ENCODE measurements at regions not wholly inside any gene's neighbourhood (a gene's known extent, or its start where the extent isn't known, plus 50 kb on each side); places are given as distances from the start of the nearest gene placed in this dataset.
A peak's percentile ranks its signal among the peaks of the same experiment; 100 is the strongest.

DNA sequence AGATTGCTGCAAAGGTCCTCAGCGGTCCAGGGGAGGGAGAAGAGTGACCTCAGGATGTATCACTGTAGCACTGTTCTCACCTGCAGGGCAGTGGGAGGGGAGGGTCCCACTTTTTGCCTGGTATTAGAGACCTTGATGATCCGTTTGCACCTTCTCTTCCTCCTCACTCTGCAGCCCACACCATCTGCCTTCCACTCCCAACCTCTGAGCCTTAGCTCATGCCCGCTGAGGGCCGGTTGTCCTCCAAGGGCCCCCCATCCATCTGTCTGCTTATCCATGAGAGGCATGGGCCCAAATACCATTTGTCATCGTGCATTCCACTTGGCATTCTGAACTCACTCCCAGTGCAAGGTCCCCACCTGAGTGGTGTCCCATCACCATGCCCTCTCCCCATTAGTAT, 64.6 kb upstream of the PCBD1 start:
- no peak for DNase-seq
- Histone ChIP-seq H3K4me1 (ENCODE audit: insufficient read depth) (no peaks in the 10 kb centered on the region), H3K9me3 (ENCODE audit: low read depth) (no peaks in the 10 kb centered on the region), H3K27ac (no peak overlapping the region), H3K4me2 (ENCODE audit: unreplicated experiment) (no peak overlapping the region), H3K9ac (no peak overlapping the region), H3K4me3 (no peak overlapping the region), H3F3A (ENCODE audit: insufficient read depth) (no peaks in the 10 kb centered on the region), H3K36me3 (ENCODE audit: low read depth) (no peaks in the 10 kb centered on the region), H3K9me2 (ENCODE audit: insufficient read depth) (no peaks in the 10 kb centered on the region), H3K79me2 (ENCODE audit: insufficient read depth) (no peaks in the 10 kb centered on the region), H4K20me1 (ENCODE audit: insufficient read depth) (no peaks in the 10 kb centered on the region), H2AFZ (no peak overlapping the region), H3K27me3 (replicated peaks; ENCODE audit: insufficient read depth) (peaks cover 38% of the 10 kb centered on the region)
- WGBS, 2 experiments (ENCODE audit: low coverage in 1 of 2, low lambda C conversion rate in 2 of 2, missing lambda C conversion rate in 2 of 2): 51 to 58% methylated on average over 5 of the region's 5 CpGs
- in situ Hi-C loops (cut with MboI): no loop called here
- TF ChIP-seq EZH2phosphoT487 (IDR thresholded peaks at IDR 0.05; ENCODE audit: insufficient read depth, low read depth): no peak
- TF ChIP-seq EZH2 (IDR thresholded peaks at IDR 0.05; ENCODE audit: insufficient read depth, poor library complexity, severe bottlenecking): no peak

- H4K20me1 ChIP-seq (ENCODE audit: insufficient read depth): no peaks in the 10 kb centered on the region
- TF ChIP-seq EZH2 (IDR thresholded peaks at IDR 0.05; ENCODE audit: insufficient read depth, poor library complexity, severe bottlenecking) (no peak), EZH2phosphoT487 (IDR thresholded peaks at IDR 0.05; ENCODE audit: insufficient read depth, low read depth) (no peak)
- H3K27me3 ChIP-seq (replicated peaks; ENCODE audit: insufficient read depth): peaks cover 32% of the 10 kb centered on the region
- H3K4me3 ChIP-seq: no peak overlapping the region
- no peaks in the 10 kb centered on the region for H3F3A ChIP-seq (ENCODE audit: insufficient read depth)
- H3K4me2 ChIP-seq (ENCODE audit: unreplicated experiment): no peak overlapping the region
- in situ Hi-C loops (cut with MboI): no loop called here
- H3K9me2 ChIP-seq (ENCODE audit: insufficient read depth): no peaks in the 10 kb centered on the region
- H3K9ac ChIP-seq: no peak overlapping the region
- H3K79me2 ChIP-seq (ENCODE audit: insufficient read depth): no peaks in the 10 kb centered on the region
- H2AFZ ChIP-seq: no peak overlapping the region
- no peak for DNase-seq
- 34 to 35% methylated on average over 13 of the region's 13 CpGs for WGBS, 2 experiments (ENCODE audit: low coverage in 1 of 2, low lambda C conversion rate in 2 of 2, missing lambda C conversion rate in 2 of 2)
- H3K4me1 ChIP-seq (ENCODE audit: insufficient read depth): no peaks in the 10 kb centered on the region
- H3K9me3 ChIP-seq (ENCODE audit: low read depth): no peaks in the 10 kb centered on the region
- H3K36me3 ChIP-seq (ENCODE audit: low read depth): no peaks in the 10 kb centered on the region
- H3K27ac ChIP-seq: no peak overlapping the region
Observed at GRCh38 chr10:70954381-70955176, 66.2 kb upstream of the PCBD1 start.

DNA sequence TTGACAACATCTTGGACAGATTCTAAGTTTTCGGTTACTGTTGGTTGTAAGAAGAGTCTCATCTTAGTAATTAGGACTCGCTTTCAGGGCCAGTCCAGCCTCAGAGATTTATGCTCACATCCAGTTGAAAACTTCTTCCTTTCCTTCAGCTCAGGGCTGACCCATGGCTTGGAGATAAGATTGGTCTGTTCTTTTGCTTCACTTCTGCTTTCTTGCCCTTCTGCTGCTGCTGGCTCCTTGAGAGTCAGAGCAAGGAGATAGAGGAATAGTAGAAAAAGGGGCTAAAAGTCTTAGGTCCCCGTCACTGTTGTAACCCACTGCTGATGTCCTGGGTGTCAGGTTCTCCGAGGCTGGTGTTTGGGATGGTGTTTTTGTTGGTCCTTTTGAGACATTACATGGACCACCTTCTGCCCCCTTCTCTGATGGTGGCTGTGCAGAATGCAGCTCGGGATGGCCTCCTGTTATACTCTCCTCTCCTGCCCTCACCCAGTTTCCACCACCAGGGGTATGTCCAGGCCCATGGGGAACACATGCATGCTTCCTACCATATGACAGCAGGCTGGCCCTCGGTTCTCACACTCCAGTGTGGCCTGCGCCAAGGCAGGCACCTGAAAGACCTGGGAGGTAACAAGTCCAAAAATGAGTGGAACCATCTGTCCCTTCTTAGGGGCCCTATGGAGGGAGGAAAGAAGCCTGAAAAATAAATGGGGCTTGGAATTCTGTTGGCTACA, 67.8 kb upstream of the PCBD1 start:
- no peak overlapping the region for H3K4me2 ChIP-seq (ENCODE audit: unreplicated experiment)
- H3K79me2 ChIP-seq (ENCODE audit: insufficient read depth): no peaks in the 10 kb centered on the region
- H4K20me1 ChIP-seq (ENCODE audit: insufficient read depth): no peaks in the 10 kb centered on the region
- no peak overlapping the region for H2AFZ ChIP-seq
- no peaks in the 10 kb centered on the region for H3F3A ChIP-seq (ENCODE audit: insufficient read depth)
- no peaks in the 10 kb centered on the region for H3K9me3 ChIP-seq (ENCODE audit: low read depth)
- H3K27ac ChIP-seq: no peak overlapping the region
- no peaks in the 10 kb centered on the region for H3K9me2 ChIP-seq (ENCODE audit: insufficient read depth)
- no peaks in the 10 kb centered on the region for H3K36me3 ChIP-seq (ENCODE audit: low read depth)
- no peaks in the 10 kb centered on the region for H3K4me1 ChIP-seq (ENCODE audit: insufficient read depth)
- H3K4me3 ChIP-seq: no peak overlapping the region
- no peak overlapping the region for H3K9ac ChIP-seq
- TF ChIP-seq EZH2 (IDR thresholded peaks at IDR 0.05; ENCODE audit: insufficient read depth, poor library complexity, severe bottlenecking) (no peak), EZH2phosphoT487 (IDR thresholded peaks at IDR 0.05; ENCODE audit: insufficient read depth, low read depth) (no peak)
- DNase-seq: no peak
- WGBS, 2 experiments (ENCODE audit: low coverage in 1 of 2, low lambda C conversion rate in 2 of 2, missing lambda C conversion rate in 2 of 2): 24% methylated on average over 7 of the region's 7 CpGs
- H3K27me3 ChIP-seq (replicated peaks; ENCODE audit: insufficient read depth): peaks cover 32% of the 10 kb centered on the region
- in situ Hi-C loops (cut with MboI): no loop called here

DNA sequence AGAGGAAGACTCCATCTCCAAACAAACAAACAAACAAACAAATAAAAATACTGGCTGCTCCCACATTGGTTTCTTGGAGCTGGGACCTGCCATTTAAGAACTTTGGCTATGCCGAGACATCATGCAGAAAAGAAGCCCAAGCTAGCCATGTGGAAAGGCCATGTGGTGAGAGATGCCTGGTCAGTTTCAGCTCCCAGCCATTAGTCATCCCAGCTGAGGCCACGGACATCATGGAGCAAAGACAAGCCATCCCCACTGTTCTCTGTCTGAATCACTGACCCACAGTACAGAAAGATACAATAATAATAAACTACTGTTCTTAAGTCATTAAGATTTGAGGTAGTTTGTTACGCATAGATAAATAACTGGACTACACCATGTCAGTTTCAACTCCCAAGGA, 70.0 kb upstream of the PCBD1 start:
- no peaks in the 10 kb centered on the region for H3K36me3 ChIP-seq (ENCODE audit: low read depth)
- no peaks in the 10 kb centered on the region for H3K9me2 ChIP-seq (ENCODE audit: insufficient read depth)
- no peaks in the 10 kb centered on the region for H3K4me1 ChIP-seq (ENCODE audit: insufficient read depth)
- no peak overlapping the region for H3K27ac ChIP-seq
- H4K20me1 ChIP-seq (ENCODE audit: insufficient read depth): no peaks in the 10 kb centered on the region
- H3K4me2 ChIP-seq (ENCODE audit: unreplicated experiment): no peak overlapping the region
- H3K27me3 ChIP-seq (replicated peaks; ENCODE audit: insufficient read depth): peaks cover 26% of the 10 kb centered on the region
- no peak overlapping the region for H3K9ac ChIP-seq
- no peak overlapping the region for H3K4me3 ChIP-seq
- no peak overlapping the region for H2AFZ ChIP-seq
- in situ Hi-C loops (cut with MboI): no loop called here
- no peaks in the 10 kb centered on the region for H3K9me3 ChIP-seq (ENCODE audit: low read depth)
- TF ChIP-seq EZH2phosphoT487 (IDR thresholded peaks at IDR 0.05; ENCODE audit: insufficient read depth, low read depth) (no peak), EZH2 (IDR thresholded peaks at IDR 0.05; ENCODE audit: insufficient read depth, poor library complexity, severe bottlenecking) (no peak)
- DNase-seq: peak; percentile 23
- H3K79me2 ChIP-seq (ENCODE audit: insufficient read depth): no peaks in the 10 kb centered on the region
- WGBS, 2 experiments (ENCODE audit: low coverage in 1 of 2, low lambda C conversion rate in 2 of 2, missing lambda C conversion rate in 2 of 2): 59 to 63% methylated on average over 3 of the region's 3 CpGs
- no peaks in the 10 kb centered on the region for H3F3A ChIP-seq (ENCODE audit: insufficient read depth)
